NB4 (cell line): ENCODE measurements at regions not wholly inside any gene's neighbourhood (a gene's known extent, or its start where the extent isn't known, plus 50 kb on each side); places are given as distances from the start of the nearest gene placed in this dataset.

Experiments
- POLR2A ChIP-seq: IDR thresholded peaks from 2 replicates; pipeline ENCODE4 v1.6.1; 2011; ENCODE audit warnings: mild to moderate bottlenecking; ENCODE audit not compliant: insufficient read length; ENCODE audit errors: extremely low read depth
- TF ChIP-seq, protein P1 (sequence below): IDR thresholded peaks from one replicate; pipeline ENCODE4 v1.5.1; 2012; ENCODE audit warnings: low read depth, low read length
- TF ChIP-seq, protein P2 (sequence below): IDR thresholded peaks from 2 replicates; pipeline ENCODE4 v1.6.1; 2011; ENCODE audit warnings: low read depth, low read length

- no peak for TF ChIP-seq POLR2A
- TF ChIP-seq, protein P1, sequence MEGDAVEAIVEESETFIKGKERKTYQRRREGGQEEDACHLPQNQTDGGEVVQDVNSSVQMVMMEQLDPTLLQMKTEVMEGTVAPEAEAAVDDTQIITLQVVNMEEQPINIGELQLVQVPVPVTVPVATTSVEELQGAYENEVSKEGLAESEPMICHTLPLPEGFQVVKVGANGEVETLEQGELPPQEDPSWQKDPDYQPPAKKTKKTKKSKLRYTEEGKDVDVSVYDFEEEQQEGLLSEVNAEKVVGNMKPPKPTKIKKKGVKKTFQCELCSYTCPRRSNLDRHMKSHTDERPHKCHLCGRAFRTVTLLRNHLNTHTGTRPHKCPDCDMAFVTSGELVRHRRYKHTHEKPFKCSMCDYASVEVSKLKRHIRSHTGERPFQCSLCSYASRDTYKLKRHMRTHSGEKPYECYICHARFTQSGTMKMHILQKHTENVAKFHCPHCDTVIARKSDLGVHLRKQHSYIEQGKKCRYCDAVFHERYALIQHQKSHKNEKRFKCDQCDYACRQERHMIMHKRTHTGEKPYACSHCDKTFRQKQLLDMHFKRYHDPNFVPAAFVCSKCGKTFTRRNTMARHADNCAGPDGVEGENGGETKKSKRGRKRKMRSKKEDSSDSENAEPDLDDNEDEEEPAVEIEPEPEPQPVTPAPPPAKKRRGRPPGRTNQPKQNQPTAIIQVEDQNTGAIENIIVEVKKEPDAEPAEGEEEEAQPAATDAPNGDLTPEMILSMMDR: no peak
- TF ChIP-seq, protein P2, sequence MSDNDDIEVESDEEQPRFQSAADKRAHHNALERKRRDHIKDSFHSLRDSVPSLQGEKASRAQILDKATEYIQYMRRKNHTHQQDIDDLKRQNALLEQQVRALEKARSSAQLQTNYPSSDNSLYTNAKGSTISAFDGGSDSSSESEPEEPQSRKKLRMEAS: no peak
These were observed 51.8 kb upstream of the CCDC150 start for GRCh38 chr2:196587739-196588138.
